Heart left ventricle (tissue), 13 donors: ENCODE measurements at regions not wholly inside any gene's neighbourhood (a gene's known extent, or its start where the extent isn't known, plus 50 kb on each side); places are given as distances from the start of the nearest gene placed in this dataset.

Source experiments
- POLR2A ChIP-seq, 2 donors: fragments of 450-650 bp; IDR thresholded peaks; one replicate each; pipeline ENCODE4 v1.6.1; 2017; ENCODE audit warnings: antibody characterized with exemption in 2 of 2, mild to moderate bottlenecking in 2 of 2, moderate library complexity in 2 of 2
- TF ChIP-seq, protein P1 (sequence below), 12 donors: fragments of 200-600 bp; sonication (generic) in 4 of 12; IDR thresholded peaks; one replicate each; pipeline versions ENCODE4 v1.5.0 to v1.8.0; 2018 to 2022; ENCODE audit warnings: antibody characterized with exemption in 12 of 12, mild to moderate bottlenecking in 5 of 12
- donor health status: ischemic (EF 13 %, LVEDD 7.1; RV severe dilation, severe dysfunction).
- donor health status: DM: no; HTN: yes; CAD: no.
- donor health status: DM: no; HTN: no; CAD: no.
- donor health status: ischemic (EF 25% LVEDD 6.9; RV normal size, moderate dysfunction).
- donor health status: ischemic (EF 25% LVEDD 5.7; RV mildly dilated, moderate dysfunction).
- donor health status: ischemic (EF 35%, LVEDD 5.7; RV mildly dilated, moderate dysfunction).
- donor health status: nonischemic (EF 11% LVEDD 7.7; RV severe dilation, severe dysfunction).
- donor health status: DM: yes; HTN: yes; CAD: no.
- donor health status: PGD.
- donor health status: ischemic (EF 29% LVEDD 5.4; RV normal size, mild dysfunction).
- donor health status: nonischemic (EF 23%, LVEDD 6.1; RV moderate dilation, normal function).

DNA sequence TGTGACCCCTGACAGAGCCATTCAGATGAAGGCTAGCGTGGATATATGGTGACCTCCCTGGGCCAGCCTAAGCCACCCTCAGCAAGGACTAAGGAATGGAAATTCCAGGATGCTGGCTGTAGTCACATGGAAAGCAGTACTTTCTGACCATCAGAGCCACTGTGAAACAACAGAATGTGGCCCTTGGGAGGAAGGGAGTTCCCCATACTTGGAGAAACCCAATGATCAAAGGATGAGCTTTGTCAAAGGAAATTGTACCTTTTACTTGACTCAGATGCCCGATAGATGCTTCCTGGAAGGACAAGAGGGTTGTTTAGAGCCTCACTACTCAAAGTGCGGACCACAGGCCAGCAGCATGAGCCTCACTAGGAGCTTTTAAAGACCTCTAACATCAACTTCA is 484.5 kb upstream of the PROK2 start:
- TF ChIP-seq, protein P1, sequence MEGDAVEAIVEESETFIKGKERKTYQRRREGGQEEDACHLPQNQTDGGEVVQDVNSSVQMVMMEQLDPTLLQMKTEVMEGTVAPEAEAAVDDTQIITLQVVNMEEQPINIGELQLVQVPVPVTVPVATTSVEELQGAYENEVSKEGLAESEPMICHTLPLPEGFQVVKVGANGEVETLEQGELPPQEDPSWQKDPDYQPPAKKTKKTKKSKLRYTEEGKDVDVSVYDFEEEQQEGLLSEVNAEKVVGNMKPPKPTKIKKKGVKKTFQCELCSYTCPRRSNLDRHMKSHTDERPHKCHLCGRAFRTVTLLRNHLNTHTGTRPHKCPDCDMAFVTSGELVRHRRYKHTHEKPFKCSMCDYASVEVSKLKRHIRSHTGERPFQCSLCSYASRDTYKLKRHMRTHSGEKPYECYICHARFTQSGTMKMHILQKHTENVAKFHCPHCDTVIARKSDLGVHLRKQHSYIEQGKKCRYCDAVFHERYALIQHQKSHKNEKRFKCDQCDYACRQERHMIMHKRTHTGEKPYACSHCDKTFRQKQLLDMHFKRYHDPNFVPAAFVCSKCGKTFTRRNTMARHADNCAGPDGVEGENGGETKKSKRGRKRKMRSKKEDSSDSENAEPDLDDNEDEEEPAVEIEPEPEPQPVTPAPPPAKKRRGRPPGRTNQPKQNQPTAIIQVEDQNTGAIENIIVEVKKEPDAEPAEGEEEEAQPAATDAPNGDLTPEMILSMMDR (IDR thresholded peaks at IDR 0.05) = no peak
- no peak for TF ChIP-seq POLR2A (IDR thresholded peaks at IDR 0.05)
